HG02885 (cell line): ENCODE measurements at regions not wholly inside any gene's neighbourhood (a gene's known extent, or its start where the extent isn't known, plus 50 kb on each side); places are given as distances from the start of the nearest gene placed in this dataset.
"Not testable (repeated sequence)": the region's sequence is repeated elsewhere in the genome, so short reads cannot be mapped to it uniquely, and the experiment has no call there.

ENCODE experiments used
- ATAC-seq: cut with Tn5 transposase; IDR thresholded peaks from one replicate; pipeline ENCODE4 v1.9.1; 2021; ENCODE audit warnings: mild to moderate bottlenecking; ENCODE audit not compliant: unreplicated experiment, poor library complexity

DNA sequence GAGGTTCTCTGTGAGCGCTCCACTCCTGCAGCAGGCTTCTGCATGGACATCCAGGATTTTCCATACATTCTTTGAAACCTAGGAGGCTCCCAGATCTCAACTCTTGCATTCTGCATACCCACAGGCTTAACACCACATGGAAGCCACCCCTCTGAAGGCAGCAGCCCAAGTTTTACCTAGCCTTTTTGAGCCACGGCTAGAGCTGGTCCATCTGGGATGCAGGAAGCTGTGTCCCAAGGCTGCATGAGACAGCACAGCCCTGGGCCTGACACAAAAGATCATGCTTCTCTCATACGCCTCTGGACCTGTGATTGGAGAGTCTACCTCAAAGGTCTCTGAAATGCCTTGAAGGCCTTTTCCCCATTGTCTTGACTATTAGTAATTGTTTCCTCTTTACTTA is 53.6 kb upstream of the RPRM start:
- ATAC-seq: no peak

DNA sequence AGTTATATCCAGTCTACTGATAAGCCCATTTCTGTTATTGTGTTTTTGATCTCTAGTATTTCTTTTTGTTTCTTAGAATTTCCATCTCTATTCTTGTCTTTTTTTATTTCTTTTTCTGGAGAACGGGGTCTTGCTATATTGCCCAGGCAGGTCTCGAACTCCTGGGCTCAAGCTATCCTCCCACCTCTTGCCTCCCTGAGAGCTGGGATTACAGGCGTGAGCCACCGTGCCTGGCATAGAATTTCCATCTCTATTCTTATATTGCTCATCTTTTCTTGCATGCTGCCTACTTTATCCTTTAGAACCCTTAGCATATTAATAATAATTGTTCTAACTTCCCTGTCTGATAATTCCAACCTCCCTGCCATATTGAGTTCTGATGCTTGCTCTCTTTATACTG is 55.2 kb upstream of the RPRM start:
- not testable (repeated sequence) for ATAC-seq

DNA sequence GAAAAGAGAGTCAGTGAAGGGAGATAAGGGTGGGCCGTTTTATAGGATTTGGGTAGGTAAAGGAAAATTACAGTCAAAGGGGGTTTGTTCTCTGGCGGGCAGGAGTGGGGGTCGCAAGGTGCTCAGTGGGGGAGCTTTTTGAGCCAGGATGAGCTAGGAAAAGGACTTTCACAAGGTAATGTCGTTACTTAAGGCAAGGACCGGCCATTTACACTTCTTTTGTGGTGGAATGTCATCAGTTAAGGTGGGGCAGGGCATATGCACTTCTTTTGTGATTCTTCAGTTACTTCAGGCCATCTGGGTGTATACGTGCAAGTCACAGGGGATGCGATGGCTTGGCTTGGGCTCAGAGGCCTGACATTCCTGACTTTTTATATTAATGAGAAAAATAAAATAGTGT is 56.0 kb upstream of the RPRM start:
- not testable (repeated sequence) for ATAC-seq

DNA sequence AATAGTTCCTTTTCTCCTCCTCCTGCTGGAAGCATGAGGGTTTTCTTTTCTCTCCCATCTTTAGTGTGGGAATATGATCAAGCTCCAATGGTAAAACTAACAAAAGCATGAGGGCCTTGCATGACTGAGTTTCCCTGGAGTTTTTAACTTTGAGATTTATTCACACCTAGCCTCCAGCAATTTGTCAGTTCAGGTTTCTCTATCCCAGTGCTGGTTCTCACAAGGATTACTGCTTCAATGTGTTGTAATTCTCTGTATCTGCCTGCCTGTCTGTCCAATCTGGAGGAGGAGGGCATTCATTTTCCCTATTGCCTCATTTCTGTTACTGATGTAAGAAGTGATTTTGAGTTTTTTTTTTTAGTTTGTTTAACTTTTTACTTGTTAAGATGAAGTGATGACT is 57.6 kb upstream of the RPRM start:
- no peak for ATAC-seq

DNA sequence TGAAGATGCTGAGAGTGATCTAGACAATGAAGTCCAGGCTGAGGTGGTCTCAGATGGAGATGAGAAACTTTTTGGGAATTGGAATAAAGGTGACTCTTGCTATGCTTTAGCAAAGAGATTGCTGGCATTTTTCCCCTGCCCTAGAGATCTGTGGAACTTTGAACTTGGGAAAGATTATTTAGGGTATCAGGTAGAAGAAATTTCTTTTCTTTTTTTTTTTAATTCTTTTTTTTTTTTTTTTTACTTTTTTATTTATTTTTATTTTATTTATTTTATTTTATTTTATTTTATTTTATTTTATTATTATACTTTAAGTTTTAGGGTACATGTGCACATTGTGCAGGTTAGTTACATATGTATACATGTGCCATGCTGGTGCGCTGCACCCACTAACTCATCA is 59.5 kb upstream of the RPRM start:
- not testable (repeated sequence) for ATAC-seq

DNA sequence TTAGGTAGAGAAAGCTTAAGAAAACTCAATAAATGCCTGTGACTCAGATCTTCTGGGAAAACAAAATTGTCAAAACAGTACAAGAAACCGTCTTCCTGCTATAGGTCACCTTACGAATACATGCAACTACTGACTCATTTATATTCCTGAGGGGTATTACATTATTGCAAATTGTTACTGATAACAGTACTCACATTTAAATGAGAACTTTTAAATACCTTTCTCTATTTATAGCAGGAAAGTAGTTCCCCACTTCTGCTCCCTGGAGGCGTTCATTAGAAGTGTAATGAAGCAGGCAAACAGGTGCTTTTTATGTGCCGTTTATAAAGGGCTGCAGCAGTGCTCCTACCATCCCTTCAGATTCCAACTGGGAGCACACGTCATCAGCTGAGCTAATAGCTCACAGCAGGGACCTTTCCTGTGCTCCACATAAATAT is 65.1 kb upstream of the RPRM start:
- ATAC-seq: peak; percentile 84

DNA sequence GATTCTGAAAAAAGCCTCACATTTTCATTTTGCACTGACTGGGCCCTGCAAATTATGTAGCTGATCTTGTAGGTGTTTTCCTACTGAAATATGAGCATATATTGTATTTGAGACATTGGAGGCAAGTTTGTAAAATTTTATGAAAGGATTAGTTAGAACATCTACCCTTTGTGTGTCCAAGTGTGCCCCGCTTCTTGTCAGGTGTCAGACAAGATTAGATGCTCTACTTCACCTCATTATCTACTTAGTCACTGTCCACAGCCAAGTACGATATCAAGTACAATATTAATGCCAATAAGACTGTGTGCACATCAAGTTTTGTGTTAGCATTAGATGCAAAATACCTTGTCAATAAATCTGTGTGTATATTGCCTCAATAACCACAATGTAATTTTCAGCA is 67.8 kb upstream of the RPRM start:
- no peak for ATAC-seq

DNA sequence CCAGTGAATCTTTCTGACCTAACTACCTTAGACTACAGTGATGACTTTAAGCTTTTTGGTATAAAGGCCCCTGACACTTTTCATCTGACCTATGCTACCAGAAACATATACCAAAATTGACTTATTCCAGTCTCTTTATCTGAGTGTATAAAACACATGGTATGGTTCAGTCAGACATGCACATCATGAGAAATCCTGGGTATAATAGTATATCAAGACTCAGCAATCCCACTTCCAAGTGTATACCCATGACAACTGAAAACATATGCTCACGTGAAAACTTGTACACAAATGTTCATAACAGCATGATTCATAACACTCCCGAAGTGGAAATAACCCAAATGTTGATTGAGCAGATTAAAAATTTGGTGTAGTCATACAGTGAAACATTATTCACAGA is 70.0 kb upstream of the RPRM start:
- no peak for ATAC-seq

DNA sequence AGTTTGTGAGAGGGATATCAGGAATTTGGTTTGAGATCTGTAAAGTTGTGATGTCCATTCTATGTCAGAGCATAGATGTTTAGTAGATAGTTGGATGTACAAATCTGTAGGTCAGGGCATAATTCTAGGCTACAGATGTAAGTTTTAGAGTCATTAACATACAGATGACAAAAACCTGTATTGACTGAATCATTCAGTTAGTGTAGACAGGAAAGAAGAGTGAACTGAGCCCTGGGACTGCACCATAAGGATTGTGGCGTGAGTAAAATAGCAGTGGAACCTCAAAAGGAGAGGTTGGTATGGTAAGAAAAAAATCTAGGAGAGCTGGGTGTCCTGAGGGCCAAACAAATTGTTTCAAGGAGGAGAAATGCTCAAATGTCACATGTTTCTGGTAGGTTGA is 73.1 kb upstream of the RPRM start:
- no peak for ATAC-seq

DNA sequence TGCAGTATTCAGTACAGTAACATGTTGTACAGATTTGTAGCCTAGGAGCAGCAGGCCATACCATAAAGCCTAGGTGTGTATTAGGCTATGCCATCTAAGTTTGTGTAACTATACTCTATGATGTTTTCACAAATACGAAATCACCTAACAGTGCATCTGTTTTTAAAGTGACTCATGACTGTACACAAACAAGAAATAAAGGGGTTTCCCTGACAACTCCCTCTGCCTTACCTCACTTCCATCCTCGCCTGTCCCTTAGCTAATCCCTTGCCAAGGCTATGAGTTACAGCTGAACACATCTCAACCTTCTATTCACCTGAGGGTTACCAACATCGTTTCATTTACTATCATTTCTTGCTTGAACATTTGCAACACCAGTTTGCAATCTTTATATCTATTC is 78.6 kb upstream of the RPRM start:
- ATAC-seq: no peak

DNA sequence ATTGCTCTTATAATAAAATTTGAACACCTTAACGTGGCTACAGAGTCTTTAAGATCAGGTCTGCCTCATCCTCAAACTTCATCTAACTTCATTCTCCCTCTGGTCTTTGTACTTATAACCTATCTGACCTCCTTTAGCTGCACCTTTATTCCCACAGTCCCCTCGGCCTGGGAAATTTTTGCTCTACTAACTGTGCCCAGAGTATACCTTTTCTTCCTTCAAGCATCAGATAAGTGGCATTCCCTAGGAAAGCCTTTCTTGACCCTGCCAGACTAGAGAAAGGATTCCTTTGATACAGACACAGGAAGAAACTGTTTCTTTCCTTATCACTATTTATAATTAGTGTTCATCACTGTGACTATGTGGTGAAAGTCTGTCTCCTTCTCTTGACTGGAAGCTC is 79.2 kb upstream of the RPRM start:
- no peak for ATAC-seq

DNA sequence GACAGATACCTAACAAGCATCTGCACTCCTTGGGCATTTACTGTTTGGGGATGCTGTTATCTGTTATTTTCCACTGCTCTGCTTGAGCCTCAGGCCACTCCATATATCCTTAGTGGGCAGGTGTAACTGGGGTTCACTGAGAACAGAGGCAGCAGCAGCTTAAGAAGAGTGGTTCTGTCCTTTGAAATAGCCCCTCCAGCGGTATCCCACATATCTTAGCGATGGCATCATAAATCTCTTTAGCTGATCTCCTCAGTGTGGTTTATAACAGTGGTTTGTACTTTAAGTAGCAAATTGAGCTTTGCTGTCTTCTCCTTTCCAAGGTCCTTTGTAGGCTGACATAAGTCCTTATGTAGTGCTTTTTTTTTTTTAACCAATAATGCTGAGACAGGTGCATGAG is 79.7 kb upstream of the RPRM start:
- no peak for ATAC-seq

DNA sequence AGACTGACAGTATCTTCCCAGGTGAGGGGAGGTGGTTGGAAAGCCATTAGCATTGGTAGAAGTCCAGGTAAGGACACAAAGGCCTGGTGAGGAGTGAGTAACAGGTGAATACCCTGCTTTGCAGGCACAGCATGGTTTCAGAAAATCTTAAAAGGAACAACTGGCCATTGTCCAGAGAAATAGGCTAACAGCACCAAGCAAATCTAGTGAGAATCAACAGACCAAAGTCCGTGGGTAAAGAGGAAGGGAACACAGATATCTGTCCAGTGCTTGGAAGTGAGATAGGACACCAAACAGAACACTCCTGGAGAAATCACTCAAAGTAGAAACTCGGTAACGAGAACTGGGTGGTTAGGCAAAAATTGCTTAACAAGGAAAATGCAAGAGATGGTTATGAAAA is 88.8 kb upstream of the RPRM start:
- no peak for ATAC-seq

DNA sequence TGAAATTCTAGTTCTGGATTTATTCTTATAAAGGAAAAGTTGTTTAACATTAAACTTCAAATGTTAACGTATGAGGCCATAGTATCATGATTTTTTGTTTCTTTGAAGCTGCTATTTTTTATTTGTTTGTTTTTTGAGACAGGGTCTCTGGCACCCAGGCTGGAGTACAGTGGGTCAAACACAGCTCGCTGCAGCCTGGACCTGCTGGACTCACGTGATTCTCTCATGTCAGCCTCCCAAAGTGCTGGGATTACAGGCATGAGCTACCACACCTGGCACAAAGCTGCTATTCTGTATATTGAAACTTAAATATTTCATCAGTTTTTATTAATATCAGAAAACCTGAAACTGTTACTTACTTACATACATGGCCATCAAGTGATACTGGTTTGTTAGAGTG is 89.5 kb upstream of the RPRM start:
- no peak for ATAC-seq

DNA sequence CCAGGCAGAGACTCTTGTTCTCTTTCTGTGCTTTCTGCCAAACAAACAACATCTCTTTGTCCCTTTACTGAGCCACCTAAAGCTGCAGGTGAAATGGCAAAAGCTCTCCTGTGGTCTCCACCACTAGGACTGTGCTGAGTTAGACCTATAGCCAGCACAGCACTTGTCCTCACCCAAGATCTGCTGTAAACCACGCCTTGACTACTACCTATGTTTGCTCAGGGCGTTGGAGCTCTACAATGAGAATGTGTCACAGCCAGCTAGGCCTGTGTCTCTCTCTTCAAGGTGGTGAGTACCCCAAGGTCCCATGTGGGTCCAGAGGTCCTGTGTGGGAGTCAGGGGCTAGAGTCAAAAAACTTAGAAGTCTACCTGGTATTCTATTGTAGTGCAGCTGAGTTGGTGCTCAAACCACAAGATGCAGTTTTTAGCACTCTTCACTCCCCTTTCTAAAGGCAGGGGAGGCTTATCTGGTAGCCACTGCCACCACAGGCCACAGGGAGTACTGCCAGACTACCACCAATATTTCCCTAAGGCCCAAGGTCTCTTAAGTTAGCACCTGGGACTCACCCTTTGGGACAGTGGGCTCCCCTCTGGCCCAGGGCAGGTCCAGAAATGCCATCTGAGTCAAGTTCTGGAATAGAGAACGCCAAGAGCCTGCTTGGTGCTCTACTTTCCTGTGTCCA is 96.8 kb upstream of the RPRM start:
- ATAC-seq: no peak

DNA sequence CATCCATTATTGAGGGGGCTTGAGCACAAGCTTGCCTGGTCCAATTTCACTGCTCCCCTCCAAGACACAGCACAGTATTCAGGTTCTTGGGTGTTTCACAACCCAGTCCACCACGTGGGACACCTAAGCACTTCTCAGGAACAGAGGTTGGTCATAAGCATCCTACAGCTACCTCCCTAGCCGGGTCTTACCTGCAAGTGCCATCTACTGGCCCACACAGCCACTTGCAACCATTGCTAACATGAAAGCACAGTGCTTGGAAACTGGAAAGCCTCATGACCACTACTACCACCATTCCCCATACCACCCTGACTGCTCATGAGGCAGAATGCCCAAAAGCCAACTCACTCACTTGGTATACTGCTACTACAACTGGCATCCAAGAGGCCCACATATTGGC is 105.7 kb upstream of the RPRM start:
- no peak for ATAC-seq

DNA sequence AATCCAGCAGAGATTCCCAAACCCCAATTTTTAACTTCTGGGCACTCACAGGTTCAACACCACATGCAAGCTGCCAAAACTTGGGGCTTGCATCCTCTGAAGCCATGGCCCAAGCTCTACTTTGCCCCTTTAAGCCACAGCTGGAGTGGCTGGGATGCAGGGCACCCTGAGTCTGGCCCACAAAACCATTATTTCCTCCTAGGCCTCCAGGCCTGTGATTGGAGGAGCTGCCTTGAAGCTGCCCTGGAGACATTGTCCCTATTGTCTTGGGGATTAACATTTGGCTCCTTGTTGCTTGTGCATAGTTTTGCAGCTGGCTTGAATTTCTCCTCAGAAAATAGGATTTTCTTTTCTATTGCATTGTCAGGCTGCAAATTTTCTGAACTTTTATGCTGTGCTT is 109.8 kb upstream of the RPRM start:
- no peak for ATAC-seq

DNA sequence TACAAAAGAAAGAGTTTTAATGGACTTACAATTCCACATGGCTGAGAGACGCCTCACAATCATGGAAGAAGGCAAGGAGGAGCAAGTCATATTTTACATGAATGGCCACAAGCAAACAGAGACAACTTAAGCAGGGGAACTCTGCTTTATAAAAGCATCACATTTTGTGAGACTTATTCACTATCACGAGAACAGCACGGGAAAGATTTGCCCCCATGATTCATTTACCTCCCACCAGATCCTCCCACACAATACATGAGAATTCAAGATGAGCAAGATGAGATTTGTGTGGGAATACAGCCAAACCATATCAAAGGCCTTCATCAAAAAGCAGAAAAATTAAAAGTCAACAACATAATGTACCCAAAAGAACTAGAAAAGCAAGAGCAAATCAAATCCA is 111.0 kb upstream of the RPRM start:
- ATAC-seq: no peak

DNA sequence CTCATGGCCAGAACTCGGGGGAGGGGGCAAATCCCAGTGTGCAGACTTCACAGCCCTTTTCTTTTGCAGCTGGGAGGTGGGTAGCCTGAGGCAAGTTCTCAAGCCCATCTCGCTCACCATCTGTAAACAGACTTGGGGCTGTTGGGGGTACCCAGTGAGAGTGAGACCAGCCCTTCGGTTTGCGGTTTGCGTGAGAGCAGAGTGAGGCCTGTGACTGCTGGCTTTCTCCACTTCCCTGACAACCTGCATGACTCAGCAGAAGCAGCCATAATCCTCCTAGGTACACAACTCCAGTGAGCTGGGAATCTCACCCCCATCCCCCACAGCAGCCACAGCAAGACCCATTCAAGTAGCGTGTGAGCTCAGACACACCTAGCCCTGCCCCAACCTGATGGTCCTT is 114.5 kb upstream of the RPRM start:
- not testable (repeated sequence) for ATAC-seq

DNA sequence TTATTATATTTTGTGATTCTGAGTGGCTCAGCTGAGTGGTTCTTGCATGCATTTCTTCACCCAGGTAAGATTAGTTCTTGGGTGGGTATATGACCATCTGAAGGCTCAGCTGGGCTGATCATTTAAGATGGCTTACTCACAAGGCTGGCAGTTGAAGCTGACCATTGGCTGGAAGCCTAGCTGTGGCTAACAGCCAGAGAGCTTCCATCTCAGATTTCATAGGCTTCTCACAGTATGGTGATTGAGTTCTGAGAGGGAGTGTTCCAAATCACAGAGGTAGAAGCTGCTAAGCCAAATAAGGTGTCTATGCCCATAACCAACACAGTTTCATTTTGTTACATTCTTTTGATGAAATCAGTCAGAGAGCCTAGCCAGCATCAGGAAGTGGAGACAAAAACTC is 117.4 kb upstream of the RPRM start:
- no peak for ATAC-seq

DNA sequence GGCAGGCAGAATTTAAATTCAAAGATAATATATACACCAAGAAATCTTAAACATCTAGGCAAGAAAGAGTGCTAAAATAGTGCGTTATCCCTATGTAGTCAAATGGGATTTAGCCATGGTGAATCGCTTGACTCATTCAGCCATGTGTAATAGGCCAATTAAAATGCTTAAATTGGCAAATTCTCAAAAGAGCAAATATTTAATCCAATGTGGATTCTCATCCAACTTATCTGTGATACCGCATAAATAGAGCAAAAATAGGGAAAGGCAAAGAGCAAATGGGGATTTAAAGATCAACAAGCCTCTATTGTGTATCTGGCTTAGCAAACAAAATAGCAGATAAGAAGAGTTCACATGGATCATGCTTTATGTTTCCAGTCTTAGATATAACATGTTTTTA is 123.2 kb upstream of the RPRM start:
- no peak for ATAC-seq

DNA sequence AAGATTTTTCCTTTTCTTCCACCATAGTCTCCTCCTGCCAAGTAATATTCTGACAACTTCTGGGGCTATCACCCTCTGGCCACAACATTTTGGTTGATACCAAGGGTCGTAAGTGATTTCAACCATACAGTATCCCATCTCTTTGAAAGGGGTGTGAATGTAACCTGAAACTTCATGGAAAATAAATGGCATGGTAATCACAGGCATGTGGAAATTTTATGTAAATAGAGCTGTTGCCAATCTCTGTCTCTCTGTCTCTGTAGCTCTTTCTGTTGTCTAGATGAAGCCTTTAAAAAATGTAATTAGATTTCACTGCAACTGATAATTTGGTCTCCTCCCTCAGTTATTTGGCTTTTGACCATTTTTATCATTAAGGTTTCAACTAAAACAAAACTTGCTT is 125.6 kb upstream of the RPRM start:
- no peak for ATAC-seq

DNA sequence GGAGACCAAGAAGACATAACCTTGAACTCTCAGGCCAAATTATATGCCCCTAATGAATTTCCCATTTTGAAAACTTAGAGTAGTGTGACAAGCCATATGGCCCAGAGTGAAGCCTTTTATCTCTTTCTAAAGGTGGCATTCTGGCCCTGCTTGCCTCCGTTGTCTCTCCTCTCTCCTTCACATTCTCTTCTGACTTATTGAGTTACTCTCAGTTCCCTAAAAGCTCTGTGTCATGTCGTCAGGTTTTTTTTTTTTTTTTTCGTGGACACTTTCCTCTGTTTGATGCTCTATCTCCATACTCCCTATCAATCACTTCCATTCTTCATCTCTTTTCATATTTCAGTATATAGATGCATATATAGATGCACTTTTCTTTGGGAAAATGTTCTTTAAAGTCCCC is 128.1 kb upstream of the RPRM start:
- no peak for ATAC-seq
